ENCODE measurements at regions not wholly inside any gene's neighbourhood (a gene's known extent, or its start where the extent isn't known, plus 50 kb on each side); places are given as distances from the start of the nearest gene placed in this dataset.
A peak's percentile ranks its signal among the peaks of the same experiment; 100 is the strongest.

GRCh38 chr3:29185706-29186105 is 95.2 kb upstream of the RBMS3 start:
- peaks cover 22% of the 10 kb centered on the region for H3K4me1 ChIP-seq
- H3K36me3 ChIP-seq: no peaks in the 10 kb centered on the region
- H3K27me3 ChIP-seq: no peaks in the 10 kb centered on the region
- no peak overlapping the region for H3K4me3 ChIP-seq
- H3K9me3 ChIP-seq (replicated peaks): no peaks in the 10 kb centered on the region
- peak overlapping the region; percentile 79 for H3K27ac ChIP-seq
- DNase-seq: no peak

GRCh38 chr3:29186131-29186599 is 94.7 kb upstream of the RBMS3 start:
- no peaks in the 10 kb centered on the region for H3K36me3 ChIP-seq
- no peak overlapping the region for H3K4me3 ChIP-seq
- no peaks in the 10 kb centered on the region for H3K27me3 ChIP-seq
- H3K27ac ChIP-seq: peak overlapping the region; percentile 79
- peaks cover 22% of the 10 kb centered on the region for H3K4me1 ChIP-seq
- DNase-seq: peak; percentile 24 to 61
- no peaks in the 10 kb centered on the region for H3K9me3 ChIP-seq (replicated peaks)

GRCh38 chr3:29186982-29187725 is 93.7 kb upstream of the RBMS3 start:
- no peaks in the 10 kb centered on the region for H3K27me3 ChIP-seq
- peak; percentile 2 to 32 for DNase-seq
- H3K4me1 ChIP-seq: peaks cover 22% of the 10 kb centered on the region
- H3K27ac ChIP-seq: peak overlapping the region; percentile 79
- no peaks in the 10 kb centered on the region for H3K36me3 ChIP-seq
- H3K9me3 ChIP-seq (replicated peaks): no peaks in the 10 kb centered on the region
- no peak overlapping the region for H3K4me3 ChIP-seq

GRCh38 chr3:29189328-29189727 is 91.5 kb upstream of the RBMS3 start:
- H3K27me3 ChIP-seq: no peaks in the 10 kb centered on the region
- no peaks in the 10 kb centered on the region for H3K36me3 ChIP-seq
- H3K9me3 ChIP-seq (replicated peaks): no peaks in the 10 kb centered on the region
- no peak overlapping the region for H3K4me3 ChIP-seq
- peaks cover 22% of the 10 kb centered on the region for H3K4me1 ChIP-seq
- no peak overlapping the region for H3K27ac ChIP-seq
- DNase-seq: no peak

GRCh38 chr3:29194139-29194538 is 86.7 kb upstream of the RBMS3 start:
- Histone ChIP-seq H3K27ac (no peak overlapping the region), H3K9me3 (replicated peaks) (no peaks in the 10 kb centered on the region), H3K4me1 (no peaks in the 10 kb centered on the region), H3K4me3 (no peak overlapping the region), H3K36me3 (no peaks in the 10 kb centered on the region), H3K27me3 (no peaks in the 10 kb centered on the region)
- DNase-seq: no peak

- H3K4me1 ChIP-seq: no peaks in the 10 kb centered on the region
- DNase-seq: no peak
- H3K27me3 ChIP-seq: no peaks in the 10 kb centered on the region
Observed at GRCh38 chr3:29195056-29195455, 85.8 kb upstream of the RBMS3 start.

GRCh38 chr3:29201604-29202003 is 79.3 kb upstream of the RBMS3 start:
- DNase-seq: no peak
- H3K27ac ChIP-seq: no peak overlapping the region
- no peak overlapping the region for H3K4me3 ChIP-seq
- H3K36me3 ChIP-seq: no peaks in the 10 kb centered on the region
- no peaks in the 10 kb centered on the region for H3K27me3 ChIP-seq
- H3K4me1 ChIP-seq: no peaks in the 10 kb centered on the region
- H3K9me3 ChIP-seq (replicated peaks): no peaks in the 10 kb centered on the region

More at GRCh38 chr3:29195056-29195455, 85.8 kb upstream of the RBMS3 start:
- no peaks in the 10 kb centered on the region for H3K36me3 ChIP-seq
- H3K4me3 ChIP-seq: no peak overlapping the region
- no peak overlapping the region for H3K27ac ChIP-seq
- H3K9me3 ChIP-seq (replicated peaks): no peaks in the 10 kb centered on the region

GRCh38 chr3:29202378-29202777 is 78.5 kb upstream of the RBMS3 start:
- no peaks in the 10 kb centered on the region for H3K4me1 ChIP-seq
- no peaks in the 10 kb centered on the region for H3K36me3 ChIP-seq
- no peak overlapping the region for H3K4me3 ChIP-seq
- H3K9me3 ChIP-seq (replicated peaks): no peaks in the 10 kb centered on the region
- no peaks in the 10 kb centered on the region for H3K27me3 ChIP-seq
- no peak for DNase-seq
- H3K27ac ChIP-seq: no peak overlapping the region

GRCh38 chr3:29203851-29204250 is 77.0 kb upstream of the RBMS3 start:
- no peaks in the 10 kb centered on the region for H3K9me3 ChIP-seq (replicated peaks)
- H3K27ac ChIP-seq: no peak overlapping the region
- no peak overlapping the region for H3K4me3 ChIP-seq
- H3K27me3 ChIP-seq: no peaks in the 10 kb centered on the region
- H3K36me3 ChIP-seq: no peaks in the 10 kb centered on the region
- no peaks in the 10 kb centered on the region for H3K4me1 ChIP-seq
- DNase-seq: no peak

GRCh38 chr3:29207427-29207826 is 73.4 kb upstream of the RBMS3 start:
- no peaks in the 10 kb centered on the region; the same call in 1 of the 2 replicates for H3K9me3 ChIP-seq (replicated peaks)
- H3K4me1 ChIP-seq: no peaks in the 10 kb centered on the region
- DNase-seq: no peak
- H3K4me3 ChIP-seq: no peak overlapping the region
- H3K27me3 ChIP-seq: no peaks in the 10 kb centered on the region
- no peaks in the 10 kb centered on the region for H3K36me3 ChIP-seq
- H3K27ac ChIP-seq: no peak overlapping the region

- DNase-seq: no peak
- no peaks in the 10 kb centered on the region for H3K4me1 ChIP-seq
- H3K4me3 ChIP-seq: no peak overlapping the region
- H3K27ac ChIP-seq: no peak overlapping the region
- no peaks in the 10 kb centered on the region; the same call in 1 of the 2 replicates for H3K9me3 ChIP-seq (replicated peaks)
- no peaks in the 10 kb centered on the region for H3K36me3 ChIP-seq
- H3K27me3 ChIP-seq: no peaks in the 10 kb centered on the region
Observed at GRCh38 chr3:29212789-29213433, 68.0 kb upstream of the RBMS3 start.

GRCh38 chr3:29214009-29214658 is 66.7 kb upstream of the RBMS3 start:
- Histone ChIP-seq H3K27me3 (no peaks in the 10 kb centered on the region), H3K27ac (no peak overlapping the region), H3K36me3 (no peaks in the 10 kb centered on the region), H3K4me1 (no peaks in the 10 kb centered on the region), H3K4me3 (no peak overlapping the region), H3K9me3 (replicated peaks) (no peaks in the 10 kb centered on the region; the same call in 1 of the 2 replicates)
- no peak for DNase-seq

GRCh38 chr3:29215948-29216347 is 64.9 kb upstream of the RBMS3 start:
- Histone ChIP-seq H3K4me1 (no peaks in the 10 kb centered on the region), H3K4me3 (no peak overlapping the region), H3K9me3 (replicated peaks) (no peaks in the 10 kb centered on the region), H3K27ac (no peak overlapping the region), H3K36me3 (no peaks in the 10 kb centered on the region), H3K27me3 (no peaks in the 10 kb centered on the region)
- no peak for DNase-seq

GRCh38 chr3:29226706-29227105 is 54.2 kb upstream of the RBMS3 start:
- Histone ChIP-seq H3K27me3 (no peaks in the 10 kb centered on the region), H3K9me3 (replicated peaks) (no peaks in the 10 kb centered on the region), H3K4me3 (no peak overlapping the region), H3K36me3 (no peaks in the 10 kb centered on the region), H3K4me1 (no peaks in the 10 kb centered on the region), H3K27ac (no peak overlapping the region)
- peak in 1 of 2 experiments; percentile 15 for DNase-seq

GRCh38 chr3:29227307-29227706 is 53.6 kb upstream of the RBMS3 start:
- Histone ChIP-seq H3K36me3 (no peaks in the 10 kb centered on the region), H3K27ac (no peak overlapping the region), H3K4me3 (no peak overlapping the region), H3K4me1 (no peaks in the 10 kb centered on the region), H3K27me3 (no peaks in the 10 kb centered on the region), H3K9me3 (replicated peaks) (no peaks in the 10 kb centered on the region)
- DNase-seq: no peak
